Spleen (tissue), 11 donors: ENCODE measurements at regions not wholly inside any gene's neighbourhood (a gene's known extent, or its start where the extent isn't known, plus 50 kb on each side); places are given as distances from the start of the nearest gene placed in this dataset.
"Not testable (repeated sequence)": the region's sequence is repeated elsewhere in the genome, so short reads cannot be mapped to it uniquely, and the experiment has no call there.

Experiments
- DNase-seq: peaks from one replicate; pipeline ENCODE4 v3.0.0-alpha.2; 2020
- H3K27ac ChIP-seq, 8 donors: fragments of 200-600 bp; sonication (generic) in 7 of 8; 1 replicate in 4 of 8; 2 replicates in 4 of 8; pipeline versions ENCODE4 v1.5.0 to v1.8.0; 2016 to 2021; ENCODE audit warnings: inconsistent platforms in 4 of 8, mild to moderate bottlenecking in 4 of 8, moderate library complexity in 1 of 8
- H3K27me3 ChIP-seq, 7 donors: fragments of 200-600 bp; sonication (generic) in 6 of 7; replicated peaks in 1 of 7; 1 replicate in 4 of 7; 2 replicates in 3 of 7; pipeline versions ENCODE4 v1.5.0 to v1.8.0; 2016 to 2021; ENCODE audit warnings: inconsistent platforms in 3 of 7, mild to moderate bottlenecking in 1 of 7
- H3K36me3 ChIP-seq, 6 donors: fragments of 200-600 bp; sonication (generic) in 5 of 6; 1 replicate in 4 of 6; 2 replicates in 2 of 6; pipeline versions ENCODE4 v1.5.0 to v1.8.0; 2016 to 2021; ENCODE audit warnings: inconsistent platforms in 2 of 6
- H3K4me1 ChIP-seq, 6 donors: fragments of 200-600 bp; sonication (generic) in 5 of 6; 1 replicate in 3 of 6; 2 replicates in 3 of 6; pipeline versions ENCODE4 v1.5.0 to v1.8.0; 2016 to 2021; ENCODE audit warnings: inconsistent platforms in 3 of 6
- H3K4me3 ChIP-seq, 8 donors: fragments of 200-600 bp; sonication (generic) in 7 of 8; 1 replicate in 4 of 8; 2 replicates in 4 of 8; pipeline versions ENCODE4 v1.5.0 to v1.8.0; 2016 to 2021; ENCODE audit warnings: inconsistent platforms in 4 of 8, mild to moderate bottlenecking in 4 of 8, moderate library complexity in 2 of 8
- H3K9me3 ChIP-seq, 8 donors: fragments of 200-600 bp; sonication (generic) in 7 of 8; 1 replicate in 4 of 8; 2 replicates in 4 of 8; pipeline versions ENCODE4 v1.5.0 to v1.8.0; 2016 to 2021; ENCODE audit warnings: inconsistent platforms in 4 of 8
- POLR2A ChIP-seq, 3 donors: fragments of 450-650 bp; IDR thresholded peaks; one replicate each; pipeline ENCODE4 v1.5.1; 2017; ENCODE audit warnings: antibody characterized with exemption in 3 of 3, mild to moderate bottlenecking in 1 of 3
- POLR2AphosphoS5 ChIP-seq, 3 donors: sonication (generic); formaldehyde crosslinking; IDR thresholded peaks; one replicate each; pipeline ENCODE4 v1.5.1; 2017; ENCODE audit warnings: antibody characterized with exemption in 3 of 3
- WGBS, 5 donors: extraction: QIAGEN DNeasy Blood & Tissue Kit in 3 of 5; methylation state at CpG; one replicate each; pipeline versions ENCODE4 v1.1.5 to v1.1.7; 2013 to 2018; 5-methylcytosine and 5-hydroxymethylcytosine counted together
- intact Hi-C: fragments of 100-400 bp; cut with DNase I; formaldehyde crosslinking; loops from one replicate; pipeline ENCODE4 v1.15.0; 2023; ENCODE audit warnings: low total_unique reads
- TF ChIP-seq, protein P1 (sequence below), 11 experiments: fragments of 200-600 bp in 7 of 11; fragments of 450-650 bp in 4 of 11; sonication (generic) in 4 of 11; IDR thresholded peaks in 8 of 11; conservative IDR thresholded peaks in 3 of 11; 1 replicate in 7 of 11; 2 replicates in 4 of 11; pipeline versions ENCODE4 v1.4.0 to v1.8.0; 2016 to 2021; ENCODE audit warnings: antibody characterized with exemption in 11 of 11, inconsistent platforms in 4 of 11, mild to moderate bottlenecking in 1 of 11
- donor health status: healthy with polysubstance abuse.
- donor health status: DM: no; HTN: no; CAD: no; lungs with moderate emphysema.
- donor health status: DM: no; HTN: no; CAD: no.
- donor health status: Bipolar disorder and iron deficiency.
- donor health status: healthy.
- donor health status: DM: no; HTN: no; CAD: no.
- donor health status: DM: yes; HTN: yes; CAD: no.

DNA sequence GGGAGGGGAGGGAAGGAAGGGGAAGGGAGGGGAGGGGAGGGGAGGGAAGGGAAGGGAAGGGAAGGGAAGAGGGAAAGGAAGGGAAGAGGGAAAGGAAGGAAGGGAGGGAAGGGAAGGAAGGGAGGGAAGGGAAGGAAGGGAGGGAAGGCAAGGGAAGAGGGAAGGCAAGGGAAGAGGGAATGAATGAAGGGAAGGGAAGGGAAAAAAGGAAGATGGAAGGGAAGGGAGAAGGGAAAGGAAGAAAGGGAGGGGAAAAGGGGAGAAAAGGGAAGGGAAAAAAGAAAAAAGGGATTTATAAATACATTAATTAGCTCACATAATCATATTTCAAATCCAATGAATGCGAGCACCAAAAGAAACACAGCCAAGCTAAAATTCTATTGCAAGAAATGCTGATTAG is 202.9 kb upstream of the LRRTM4 start:
- peaks cover 0 to 36% (median 15%) of the 10 kb centered on the region in 8 donors for H3K9me3 ChIP-seq
- H3K4me1 ChIP-seq: no peaks in the 10 kb centered on the region
- no peaks in the 10 kb centered on the region for H3K36me3 ChIP-seq
- intact Hi-C loops: no loop called here
- no peak overlapping the region for H3K27ac ChIP-seq
- WGBS, 5 donors: 83 to 95% (median 92%) methylated on average over 1 of the region's 1 CpG
- no peak for DNase-seq
- no peaks in the 10 kb centered on the region for H3K27me3 ChIP-seq
- no peak overlapping the region for H3K4me3 ChIP-seq
- TF ChIP-seq POLR2A (IDR thresholded peaks at IDR 0.05): no peak
- TF ChIP-seq POLR2AphosphoS5 (IDR thresholded peaks at IDR 0.05): no peak
- TF ChIP-seq, protein P1, sequence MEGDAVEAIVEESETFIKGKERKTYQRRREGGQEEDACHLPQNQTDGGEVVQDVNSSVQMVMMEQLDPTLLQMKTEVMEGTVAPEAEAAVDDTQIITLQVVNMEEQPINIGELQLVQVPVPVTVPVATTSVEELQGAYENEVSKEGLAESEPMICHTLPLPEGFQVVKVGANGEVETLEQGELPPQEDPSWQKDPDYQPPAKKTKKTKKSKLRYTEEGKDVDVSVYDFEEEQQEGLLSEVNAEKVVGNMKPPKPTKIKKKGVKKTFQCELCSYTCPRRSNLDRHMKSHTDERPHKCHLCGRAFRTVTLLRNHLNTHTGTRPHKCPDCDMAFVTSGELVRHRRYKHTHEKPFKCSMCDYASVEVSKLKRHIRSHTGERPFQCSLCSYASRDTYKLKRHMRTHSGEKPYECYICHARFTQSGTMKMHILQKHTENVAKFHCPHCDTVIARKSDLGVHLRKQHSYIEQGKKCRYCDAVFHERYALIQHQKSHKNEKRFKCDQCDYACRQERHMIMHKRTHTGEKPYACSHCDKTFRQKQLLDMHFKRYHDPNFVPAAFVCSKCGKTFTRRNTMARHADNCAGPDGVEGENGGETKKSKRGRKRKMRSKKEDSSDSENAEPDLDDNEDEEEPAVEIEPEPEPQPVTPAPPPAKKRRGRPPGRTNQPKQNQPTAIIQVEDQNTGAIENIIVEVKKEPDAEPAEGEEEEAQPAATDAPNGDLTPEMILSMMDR (IDR thresholded peaks at IDR 0.05 in 8 of 11, conservative IDR thresholded peaks at IDR 0.05 in 3 of 11): no peak

DNA sequence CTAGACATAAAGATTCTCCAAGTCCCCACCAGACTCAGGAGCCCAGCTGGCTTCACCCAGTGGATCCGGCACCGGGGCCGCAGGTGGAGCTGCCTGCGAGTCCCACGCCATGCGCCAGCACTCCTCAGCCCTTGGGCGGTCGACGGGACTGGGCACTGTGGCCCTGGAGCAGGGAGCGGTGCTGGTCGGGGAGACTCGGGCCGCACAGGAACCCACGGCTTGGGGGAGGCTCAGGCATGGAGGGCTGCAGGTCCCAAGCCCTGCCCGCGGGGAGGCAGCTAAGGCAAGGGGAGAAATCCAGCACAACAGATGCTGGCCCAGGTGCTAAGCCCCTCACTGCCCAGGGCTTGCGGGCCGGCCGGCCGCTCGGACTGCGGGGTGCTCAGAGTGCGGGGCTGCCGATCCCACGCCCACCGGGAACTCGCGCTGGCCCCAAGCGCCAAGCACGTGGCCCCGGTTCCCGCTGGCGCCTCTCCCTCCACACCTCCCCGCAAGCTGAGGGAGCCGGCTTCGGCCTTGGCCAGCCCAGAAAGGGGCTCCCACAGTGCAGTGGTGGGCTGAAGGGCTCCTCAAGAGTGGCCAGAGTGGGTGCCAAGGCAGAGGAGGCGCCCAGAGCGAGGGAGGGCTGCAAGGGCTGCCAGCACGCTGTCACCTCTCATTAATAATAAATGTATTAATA is 212.6 kb upstream of the LRRTM4 start:
- intact Hi-C loops, H3K4me1 ChIP-seq, H3K4me3 ChIP-seq, H3K36me3 ChIP-seq, H3K27me3 ChIP-seq, H3K27ac ChIP-seq: not testable (repeated sequence)
- H3K9me3 ChIP-seq: peaks cover 0 to 26% (median 7%) of the 10 kb centered on the region in 8 donors
- peak; percentile 74 for DNase-seq
- whole genome bisulfite sequencing, 5 donors: 93 to 97% (median 94%) methylated on average over 31 to 39 of the region's 39 CpGs

DNA sequence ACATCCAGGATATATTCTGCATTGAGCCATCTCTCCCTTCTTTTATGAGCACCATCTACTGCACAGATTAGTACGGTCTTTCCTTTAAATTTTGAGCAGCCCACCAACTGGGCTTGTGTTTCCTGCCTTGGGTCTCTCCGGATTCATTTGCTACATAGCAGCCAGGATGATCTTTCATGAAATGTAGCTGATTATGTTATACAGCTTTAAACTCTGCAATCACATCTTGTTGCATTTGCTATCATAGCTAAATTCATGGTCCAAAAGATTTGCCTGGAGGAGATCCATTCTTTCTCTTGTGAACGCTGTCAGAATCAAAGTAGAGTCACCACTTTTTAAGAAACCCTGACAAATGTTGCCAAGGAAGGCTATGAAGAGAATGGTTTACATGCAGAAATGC is 215.1 kb upstream of the LRRTM4 start:
- DNase-seq: no peak
- intact Hi-C loops: no loop called here
- 46 to 79% (median 69%) methylated on average over 3 of the region's 3 CpGs for WGBS, 5 donors

DNA sequence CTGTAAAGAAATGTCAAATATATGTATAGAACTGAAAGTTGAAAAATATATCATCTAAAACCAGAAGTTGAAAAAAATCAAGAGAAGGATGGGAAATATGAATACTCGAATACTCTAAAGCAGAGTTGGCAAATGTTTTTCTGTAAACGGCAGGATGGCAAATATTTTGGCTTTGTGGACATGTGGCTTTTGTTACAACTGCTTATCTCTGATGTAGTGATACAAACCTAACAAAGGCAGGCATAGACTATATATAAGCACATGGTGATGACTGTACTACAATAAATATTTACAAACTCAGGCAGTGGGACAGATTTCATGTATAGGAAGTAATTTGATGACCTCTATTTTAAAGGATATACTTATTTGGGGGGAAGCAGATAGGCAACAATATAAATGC is 224.6 kb upstream of the LRRTM4 start:
- Histone ChIP-seq H3K9me3 (peaks cover 0 to 18% (median under 1%) of the 10 kb centered on the region in 8 donors), H3K36me3 (no peaks in the 10 kb centered on the region), H3K27me3 (no peaks in the 10 kb centered on the region), H3K27ac (no peak overlapping the region), H3K4me1 (no peaks in the 10 kb centered on the region), H3K4me3 (no peak overlapping the region)
- WGBS, 5 donors: 75 to 87% (median 78%) methylated on average over 2 of the region's 2 CpGs
- no peak for DNase-seq
- TF ChIP-seq POLR2AphosphoS5 (IDR thresholded peaks at IDR 0.05) (no peak), POLR2A (IDR thresholded peaks at IDR 0.05) (no peak)
- TF ChIP-seq, protein P1 (IDR thresholded peaks at IDR 0.05 in 8 of 11, conservative IDR thresholded peaks at IDR 0.05 in 3 of 11): no peak
- intact Hi-C loops: no loop called here

More for the DNA sequence above, 215.1 kb upstream of the LRRTM4 start:
- Histone ChIP-seq H3K4me3 (no peak overlapping the region), H3K27ac (no peak overlapping the region), H3K4me1 (no peaks in the 10 kb centered on the region), H3K36me3 (no peaks in the 10 kb centered on the region), H3K9me3 (peaks cover 0 to 21% (median 7%) of the 10 kb centered on the region in 8 donors), H3K27me3 (no peaks in the 10 kb centered on the region)
- TF ChIP-seq POLR2AphosphoS5 (IDR thresholded peaks at IDR 0.05): no peak
- TF ChIP-seq POLR2A (IDR thresholded peaks at IDR 0.05): no peak
- TF ChIP-seq, protein P1 (IDR thresholded peaks at IDR 0.05 in 8 of 11, conservative IDR thresholded peaks at IDR 0.05 in 3 of 11): no peak

GRCh38 chr2:77753710-77754345 is 231.7 kb upstream of the LRRTM4 start:
- H3K27me3 ChIP-seq, intact Hi-C loops, H3K4me3 ChIP-seq, H3K27ac ChIP-seq, DNase-seq, H3K4me1 ChIP-seq, H3K36me3 ChIP-seq: not testable (repeated sequence)
- H3K9me3 ChIP-seq: peaks cover 0 to 10% (median 6%) of the 10 kb centered on the region in 8 donors
- WGBS, 5 donors: 79 to 89% (median 88%) methylated on average over 26 to 30 of the region's 30 CpGs
